ENCODE measurements at regions not wholly inside any gene's neighbourhood (a gene's known extent, or its start where the extent isn't known, plus 50 kb on each side); places are given as distances from the start of the nearest gene placed in this dataset.

GRCh38 chr10:131777921-131778320 lies 122.9 kb upstream of the PPP2R2D start:
- no peak overlapping the region for H3K4me3 ChIP-seq (ENCODE audit: low read depth, low read length)
- ChIA-PET POLR2A (no interaction called here), CTCF (no interaction called here)
- no peak for TF ChIP-seq CTCF (IDR thresholded peaks at IDR 0.05; ENCODE audit: low read depth, low read length)
- H3K27me3 ChIP-seq (ENCODE audit: control insufficient read depth, insufficient read depth, low read length), result no peaks in the 10 kb centered on the region
- H3K9me3 ChIP-seq (ENCODE audit: control insufficient read depth, insufficient read depth, low read length), result peaks cover 90% of the 10 kb centered on the region
- DNase-seq (ENCODE audit: low read depth, low spot score), result no peak
- no peak overlapping the region for H3K27ac ChIP-seq (ENCODE audit: low read depth, low read length)

- Histone ChIP-seq H3K27me3 (ENCODE audit: control insufficient read depth, insufficient read depth, low read length) (no peaks in the 10 kb centered on the region), H3K4me3 (ENCODE audit: low read depth, low read length) (no peak overlapping the region), H3K27ac (ENCODE audit: low read depth, low read length) (no peak overlapping the region), H3K9me3 (ENCODE audit: control insufficient read depth, insufficient read depth, low read length) (peaks cover 86% of the 10 kb centered on the region)
- CTCF ChIA-PET, result no interaction called here
- DNase-seq (ENCODE audit: low read depth, low spot score), result no peak
- no peak for TF ChIP-seq CTCF (IDR thresholded peaks at IDR 0.05; ENCODE audit: low read depth, low read length)
- POLR2A ChIA-PET, result no interaction called here
These were observed 122.4 kb upstream of the PPP2R2D start for GRCh38 chr10:131778385-131778784.

- Histone ChIP-seq H3K27me3 (ENCODE audit: control insufficient read depth, insufficient read depth, low read length) (no peaks in the 10 kb centered on the region), H3K27ac (ENCODE audit: low read depth, low read length) (no peak overlapping the region), H3K4me3 (ENCODE audit: low read depth, low read length) (no peak overlapping the region), H3K9me3 (ENCODE audit: control insufficient read depth, insufficient read depth, low read length) (peaks cover 85% of the 10 kb centered on the region)
- CTCF ChIA-PET, result no interaction called here
- DNase-seq (ENCODE audit: low read depth, low spot score), result no peak
- POLR2A ChIA-PET, result no interaction called here
- TF ChIP-seq CTCF (IDR thresholded peaks at IDR 0.05; ENCODE audit: low read depth, low read length), result no peak
These were observed 122.0 kb upstream of the PPP2R2D start for GRCh38 chr10:131778842-131779241.

- ChIA-PET POLR2A (no interaction called here), CTCF (no interaction called here)
- no peak for DNase-seq (ENCODE audit: low read depth, low spot score)
- no peaks in the 10 kb centered on the region for H3K27me3 ChIP-seq (ENCODE audit: control insufficient read depth, insufficient read depth, low read length)
- no peak for TF ChIP-seq CTCF (IDR thresholded peaks at IDR 0.05; ENCODE audit: low read depth, low read length)
- H3K9me3 ChIP-seq (ENCODE audit: control insufficient read depth, insufficient read depth, low read length), result peaks cover 80% of the 10 kb centered on the region
- H3K27ac ChIP-seq (ENCODE audit: low read depth, low read length), result no peak overlapping the region
- H3K4me3 ChIP-seq (ENCODE audit: low read depth, low read length), result no peak overlapping the region
These were observed 121.0 kb upstream of the PPP2R2D start for GRCh38 chr10:131779661-131780394.

GRCh38 chr10:131781076-131781475 lies 119.7 kb upstream of the PPP2R2D start:
- POLR2A ChIA-PET, result no interaction called here
- no peak overlapping the region for H3K4me3 ChIP-seq (ENCODE audit: low read depth, low read length)
- TF ChIP-seq CTCF (IDR thresholded peaks at IDR 0.05; ENCODE audit: low read depth, low read length), result no peak
- H3K9me3 ChIP-seq (ENCODE audit: control insufficient read depth, insufficient read depth, low read length), result peaks cover 80% of the 10 kb centered on the region
- DNase-seq (ENCODE audit: low read depth, low spot score), result no peak
- CTCF ChIA-PET, result no interaction called here
- H3K27me3 ChIP-seq (ENCODE audit: control insufficient read depth, insufficient read depth, low read length), result no peaks in the 10 kb centered on the region
- no peak overlapping the region for H3K27ac ChIP-seq (ENCODE audit: low read depth, low read length)
